ENCODE measurements at regions not wholly inside any gene's neighbourhood (a gene's known extent, or its start where the extent isn't known, plus 50 kb on each side); places are given as distances from the start of the nearest gene placed in this dataset.

DNA sequence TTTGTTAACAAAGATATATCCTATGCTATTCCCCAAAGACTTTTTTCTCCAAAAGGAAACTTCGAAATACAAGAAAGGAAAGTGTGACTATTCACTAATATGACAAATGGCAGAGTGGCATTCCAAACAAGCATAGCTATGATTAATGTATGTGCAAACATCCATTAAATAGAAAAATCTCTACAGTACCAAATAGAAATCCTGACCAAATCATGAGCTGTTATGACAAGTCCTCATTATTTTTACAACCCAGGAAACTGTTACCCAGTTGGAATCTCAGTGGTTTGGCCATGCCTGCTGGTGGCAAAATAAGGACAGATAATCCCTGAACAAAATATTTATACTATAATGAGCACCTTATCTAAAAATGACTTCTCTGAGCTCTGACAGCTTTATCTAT lies 202.1 kb downstream of the SEC23A start:
- no peak for DNase-seq

DNA sequence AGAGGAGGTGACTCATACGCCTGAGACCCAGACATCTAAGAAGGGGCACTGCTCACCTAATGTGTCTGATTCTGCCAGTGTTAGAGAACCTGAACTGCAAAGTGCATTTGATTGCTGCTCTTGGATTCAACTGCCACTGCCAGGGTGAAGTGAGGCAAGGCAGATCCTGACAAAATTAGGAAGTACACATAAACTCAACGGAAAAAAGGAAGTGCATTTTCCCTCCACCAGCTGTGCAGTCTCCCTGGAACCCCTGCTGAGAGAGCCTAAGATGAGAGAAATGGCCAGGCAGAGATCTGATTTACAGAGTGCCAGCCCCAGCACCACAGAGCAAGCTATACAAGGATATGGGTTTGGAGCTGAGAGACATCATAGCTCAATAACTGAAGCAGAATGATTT lies 215.3 kb downstream of the SEC23A start:
- DNase-seq = no peak

DNA sequence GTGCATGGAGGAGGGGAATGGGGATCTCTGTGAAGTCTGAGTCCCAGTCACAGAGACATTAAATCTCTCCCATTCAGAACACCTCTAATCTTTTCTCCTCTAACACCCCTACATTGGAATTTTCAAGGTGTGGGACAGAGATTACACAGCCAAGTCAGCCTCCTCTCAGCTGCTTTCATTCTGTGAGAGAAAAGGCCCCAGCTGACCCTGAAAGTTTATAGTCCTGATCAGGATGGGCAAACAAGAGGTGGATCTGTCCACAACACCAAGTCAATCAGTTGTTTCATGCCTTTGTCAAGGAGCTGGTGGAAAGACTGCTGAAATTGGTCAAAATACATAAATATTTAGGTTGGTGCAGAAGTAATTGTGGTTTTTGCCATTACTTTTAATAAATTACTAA lies 218.9 kb downstream of the SEC23A start:
- DNase-seq = no peak

DNA sequence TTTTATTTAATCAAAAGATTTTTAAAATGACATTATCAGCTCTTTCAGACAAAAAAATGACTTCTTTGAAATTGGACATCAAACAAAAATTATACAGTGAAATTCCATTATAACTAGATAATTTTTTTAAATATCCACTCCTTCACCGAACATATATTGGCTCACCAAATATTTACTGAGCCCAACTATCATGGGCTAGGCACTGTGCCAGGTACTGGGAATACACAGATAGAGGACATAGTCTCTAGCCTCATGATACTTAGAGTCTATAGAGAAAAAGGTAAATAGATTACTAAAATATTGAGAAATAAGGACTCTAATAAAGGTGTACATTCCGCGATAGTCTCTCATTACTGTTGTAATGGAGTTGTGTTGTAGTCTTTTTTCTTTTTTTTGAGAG lies 219.9 kb downstream of the SEC23A start:
- DNase-seq = no peak

DNA sequence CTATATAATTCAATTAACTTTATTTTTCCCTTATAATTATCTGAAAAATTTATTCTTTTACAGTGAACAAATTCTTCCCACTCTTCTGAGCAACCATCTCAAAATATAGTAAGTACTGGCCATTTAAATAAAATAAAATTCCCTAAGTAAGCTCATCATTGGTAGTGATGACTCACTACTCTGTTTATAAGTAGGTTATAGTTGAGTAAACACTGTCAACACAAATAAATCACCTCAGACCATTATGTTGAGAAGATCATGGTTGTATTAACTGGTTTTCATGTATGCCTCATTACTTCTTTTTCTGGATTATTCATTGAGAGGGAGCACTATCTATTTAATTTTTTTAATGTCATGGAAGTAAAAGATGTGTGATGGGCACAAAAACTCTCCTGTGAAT lies 220.5 kb downstream of the SEC23A start:
- DNase-seq = no peak

DNA sequence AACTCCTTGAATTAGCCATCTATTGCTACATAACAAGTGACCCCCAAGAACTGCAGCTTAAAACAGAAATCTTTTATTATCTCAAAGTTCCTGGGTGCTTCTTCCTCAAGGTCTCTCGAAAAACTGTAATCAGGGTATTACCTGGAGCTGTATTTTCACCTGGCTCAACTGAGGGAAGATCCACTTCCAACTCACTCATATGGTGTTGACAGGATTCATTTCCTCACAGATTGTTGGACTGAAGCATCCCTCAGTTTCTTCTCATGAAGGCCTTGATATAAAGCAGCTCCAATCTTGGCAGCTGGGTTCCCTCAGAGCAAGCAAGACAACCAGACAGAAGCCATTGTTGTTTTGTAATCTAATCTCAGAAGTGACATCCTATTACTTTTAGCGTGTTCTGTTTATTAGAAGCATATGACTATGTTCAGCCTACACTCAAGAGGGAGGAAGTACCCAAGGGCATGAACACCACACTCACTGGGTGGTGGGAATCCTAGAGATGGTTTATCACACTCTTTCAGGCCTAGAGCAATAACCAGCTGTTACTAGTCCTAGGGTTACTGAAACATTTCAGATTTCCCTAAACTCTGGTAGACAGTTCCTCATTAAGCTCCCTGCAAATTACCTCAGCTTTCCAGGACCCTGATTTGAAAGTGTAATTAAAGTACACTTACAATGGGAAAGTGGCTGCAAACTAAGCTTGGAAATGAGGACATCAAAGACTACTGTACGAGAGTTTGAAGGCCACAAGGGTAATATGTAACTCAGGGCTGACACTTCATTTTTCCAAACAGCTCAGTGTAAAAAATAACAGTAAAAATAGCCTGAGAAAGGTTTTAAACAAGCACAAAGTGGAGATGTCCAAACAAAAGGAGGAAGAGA lies 222.2 kb downstream of the SEC23A start:
- DNase-seq = no peak

DNA sequence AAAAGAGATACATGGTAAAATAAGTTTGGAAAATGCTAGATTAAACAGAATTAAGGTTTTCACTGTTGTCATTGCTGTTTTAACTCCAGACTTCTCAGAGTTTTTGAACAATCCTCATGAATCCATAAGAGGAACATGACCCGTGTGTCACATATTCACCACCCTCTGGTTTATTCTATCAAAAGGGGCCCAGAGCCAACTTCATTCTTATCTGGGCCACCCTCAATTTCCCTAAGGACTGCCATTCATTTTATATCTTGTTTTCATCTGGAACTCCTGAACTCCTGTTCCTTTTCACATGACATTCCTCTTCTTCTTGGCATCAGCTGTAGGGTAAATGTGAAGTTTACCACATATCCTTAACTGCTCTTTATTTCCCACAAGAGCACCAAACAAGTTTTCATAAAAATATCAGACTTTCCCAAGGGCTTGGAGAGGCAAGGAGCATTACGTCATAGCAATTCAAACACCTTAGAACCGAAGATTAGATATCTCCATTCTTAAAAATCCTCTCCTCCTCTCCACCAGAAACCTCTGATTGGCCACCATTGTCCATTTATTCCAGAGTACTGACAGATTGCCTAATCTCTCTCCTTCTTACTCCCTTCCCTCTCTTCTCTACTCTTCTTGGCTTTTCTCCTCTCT lies 225.2 kb downstream of the SEC23A start:
- DNase-seq = no peak

DNA sequence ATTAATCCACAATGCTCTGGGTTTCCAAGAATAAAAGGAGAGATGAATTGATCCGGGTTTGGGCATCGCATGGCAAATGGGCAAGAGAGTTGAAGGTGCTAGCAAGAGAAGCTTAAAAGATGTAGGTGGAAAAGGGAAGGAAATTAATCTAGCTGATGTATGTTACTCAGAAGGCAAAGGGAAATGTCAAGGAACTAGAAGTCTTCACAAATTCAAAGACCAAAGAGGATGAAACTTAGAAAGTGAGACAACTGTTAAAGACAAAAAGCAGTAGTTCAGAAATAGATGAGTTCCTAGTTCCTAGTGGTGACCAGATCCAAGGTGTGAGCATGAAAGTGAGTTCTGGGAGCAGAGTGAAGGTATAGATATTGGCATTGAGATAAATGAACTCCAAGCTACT lies 228.3 kb downstream of the SEC23A start:
- no peak for DNase-seq

DNA sequence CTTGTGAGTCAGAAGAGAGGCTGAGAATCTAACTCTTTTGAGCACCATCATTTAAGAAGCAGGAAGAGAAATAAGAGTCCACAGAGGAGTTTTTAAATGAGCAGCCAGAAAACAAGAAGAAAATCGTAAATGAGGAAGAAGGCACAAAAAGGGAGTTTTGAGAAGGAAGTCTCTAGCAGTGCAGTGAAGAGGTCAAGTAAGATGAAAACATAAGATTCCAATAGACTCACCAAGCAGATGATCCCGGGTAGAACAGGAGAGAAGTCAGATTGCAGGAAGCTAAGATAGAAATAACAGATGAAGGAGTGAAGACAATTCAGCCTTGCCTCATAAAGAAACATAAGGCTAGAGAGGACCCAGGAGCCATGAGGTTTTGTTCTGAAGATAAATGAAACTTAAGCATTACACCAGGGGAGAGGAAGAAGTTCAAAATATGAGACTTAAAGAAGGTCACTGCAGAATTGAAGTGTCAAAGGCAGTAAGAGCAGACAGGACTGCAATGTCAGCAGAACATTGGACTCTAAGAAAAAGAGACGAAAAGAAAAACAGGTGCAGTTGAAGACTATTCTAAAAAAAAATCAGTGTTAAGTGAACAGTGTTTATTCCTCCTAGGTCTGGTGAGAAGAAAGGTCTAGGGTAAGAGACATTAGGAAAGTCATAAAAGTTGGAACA lies 229.0 kb downstream of the SEC23A start:
- no peak for DNase-seq

DNA sequence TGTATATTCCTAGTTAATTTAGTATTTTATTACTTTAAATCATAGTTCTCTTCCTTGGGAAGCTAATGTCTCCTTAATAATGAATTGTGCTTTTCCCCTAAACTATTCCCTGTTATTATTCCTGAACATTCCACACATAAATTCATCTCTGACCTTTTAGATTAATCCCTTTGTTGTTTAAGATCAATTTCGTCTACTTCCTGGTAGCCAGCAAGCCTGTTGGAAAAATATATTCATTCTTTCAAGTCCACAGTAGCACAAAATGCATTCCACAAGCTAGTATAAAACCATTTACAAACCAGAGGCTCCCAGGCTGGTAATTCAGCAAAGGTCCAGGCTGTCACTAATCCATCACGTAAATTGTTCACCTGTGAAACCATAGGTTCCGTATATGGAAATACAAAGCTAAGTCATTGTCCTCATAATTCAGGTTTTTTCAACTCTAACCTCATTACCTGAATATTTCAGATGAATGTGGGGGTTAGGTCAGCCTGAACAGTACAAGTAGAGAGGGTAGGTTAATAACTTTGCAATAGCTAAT lies 232.7 kb downstream of the SEC23A start:
- no peak for DNase-seq

DNA sequence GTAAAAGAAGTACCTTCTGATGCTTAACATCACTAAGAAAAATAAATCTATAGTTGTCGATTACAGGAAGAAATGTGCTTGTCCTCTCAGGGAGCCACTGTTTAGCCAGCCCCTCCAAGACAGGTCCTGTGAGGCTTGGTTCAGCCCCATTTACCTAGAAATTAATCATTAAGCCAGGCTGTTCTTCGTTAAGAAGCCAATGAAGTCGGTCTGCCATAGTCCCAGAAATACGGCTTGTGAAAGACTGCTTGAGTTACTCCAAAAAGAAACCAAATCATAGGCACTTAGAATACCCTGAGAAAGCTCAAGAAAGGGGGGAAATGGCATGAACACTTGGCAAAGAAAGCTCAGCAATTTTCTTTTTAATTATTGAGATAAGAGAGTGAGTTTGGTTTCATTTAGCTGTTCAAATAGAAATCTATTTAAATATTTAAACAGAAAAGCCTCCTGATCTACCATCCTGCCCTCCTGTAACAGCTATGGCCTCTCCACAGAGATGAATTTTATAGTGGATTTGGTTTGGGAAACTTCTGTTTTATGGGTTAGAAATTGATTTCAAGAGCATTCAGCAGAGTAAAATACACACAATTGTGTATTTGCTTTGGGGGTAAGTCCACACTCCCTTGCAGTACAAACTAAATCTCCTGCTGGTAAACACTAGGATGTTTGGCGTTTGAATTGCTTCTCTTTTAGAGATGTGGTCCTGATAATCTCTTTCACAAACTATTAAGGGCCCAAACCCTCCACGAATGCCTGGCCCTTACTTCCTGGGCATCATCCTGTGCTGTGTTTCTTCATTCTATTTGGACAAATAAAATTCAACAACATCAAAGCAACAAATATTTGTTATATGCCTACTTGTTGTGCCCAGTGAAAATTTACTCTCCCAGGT lies 234.4 kb downstream of the SEC23A start:
- no peak for DNase-seq

DNA sequence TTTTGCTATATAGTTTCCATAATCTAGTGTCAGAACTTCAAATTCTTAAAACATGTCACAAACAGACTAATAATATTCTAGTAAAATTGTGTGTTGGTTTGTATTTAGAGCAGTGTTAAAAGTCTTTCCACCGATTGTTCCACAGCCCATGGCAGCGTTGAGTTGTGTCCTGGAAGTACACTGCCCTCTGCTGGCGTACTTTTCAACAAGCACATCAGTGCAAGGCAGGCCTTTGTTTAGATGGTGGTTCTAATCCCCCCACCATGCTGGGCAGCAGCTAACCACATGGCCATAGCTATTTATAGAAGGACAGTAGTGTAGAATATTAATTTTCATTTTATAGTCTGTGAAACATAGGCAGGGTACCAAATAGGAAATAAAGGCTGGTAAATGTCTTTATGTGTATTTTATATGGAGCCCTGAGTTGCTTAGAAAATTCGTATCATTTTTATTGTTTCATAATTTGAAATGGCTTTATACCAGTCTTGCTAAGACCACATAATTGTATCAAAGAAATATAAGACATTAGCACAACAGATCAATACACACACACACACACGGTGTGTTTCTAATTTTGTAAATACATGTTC lies 235.4 kb downstream of the SEC23A start:
- DNase-seq = no peak

DNA sequence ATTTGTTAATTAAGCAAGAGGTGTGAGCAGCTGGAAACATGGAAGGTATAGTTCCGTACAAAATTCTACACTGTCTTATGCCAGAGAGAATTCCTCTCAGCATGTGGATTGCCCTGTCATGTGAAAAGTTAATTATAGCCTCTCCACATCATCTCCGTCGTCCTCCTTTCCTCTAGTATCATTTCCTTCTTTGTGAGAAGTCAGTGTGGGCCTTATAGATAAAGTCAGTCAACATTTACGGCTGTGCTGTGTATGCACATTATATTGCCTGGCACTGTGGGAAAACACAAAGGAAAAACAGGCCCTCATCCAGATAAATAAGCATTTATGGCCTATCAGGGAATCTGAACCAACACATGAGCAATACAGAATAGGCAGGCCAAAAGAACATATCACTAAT lies 236.6 kb downstream of the SEC23A start:
- no peak for DNase-seq

DNA sequence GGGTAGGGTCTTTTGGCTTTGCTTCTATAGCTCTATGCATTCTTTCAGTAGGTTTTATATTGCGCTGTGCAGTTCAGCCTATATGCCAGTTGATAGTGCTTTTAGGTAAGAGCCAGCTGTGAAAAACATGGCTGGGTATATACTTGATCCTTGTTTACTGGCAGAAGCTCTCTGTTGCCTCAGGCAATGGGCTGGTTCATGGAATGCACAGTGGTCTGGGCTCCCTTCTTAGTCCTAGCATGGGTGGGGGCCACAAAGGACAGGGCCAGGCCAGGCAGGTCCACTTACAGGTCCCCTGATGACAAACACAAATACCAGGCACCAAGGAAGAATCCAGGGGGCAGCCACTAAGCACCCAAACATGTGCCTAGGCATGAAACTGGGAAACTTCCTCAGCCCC lies 240.7 kb downstream of the SEC23A start:
- DNase-seq = no peak

DNA sequence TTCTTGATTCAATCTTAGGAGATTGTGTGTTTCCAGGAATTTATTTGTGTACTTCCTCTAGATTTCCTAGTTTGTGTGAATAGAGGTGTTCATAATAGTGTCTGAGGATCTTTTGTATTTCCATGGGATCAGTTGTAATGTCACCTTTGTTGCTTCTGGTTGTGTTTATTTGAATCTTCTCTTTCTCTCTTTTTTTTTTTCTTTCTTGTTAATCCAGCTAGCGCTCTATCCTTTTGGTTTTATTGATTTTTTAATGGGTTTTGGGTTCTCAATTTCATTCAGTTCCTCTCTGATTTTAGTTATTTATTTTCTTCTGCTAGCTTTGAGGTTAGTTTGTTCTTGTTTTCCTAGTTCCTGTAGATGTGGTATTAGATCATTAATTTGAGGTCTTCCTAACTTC lies 242.5 kb downstream of the SEC23A start:
- no peak for DNase-seq

DNA sequence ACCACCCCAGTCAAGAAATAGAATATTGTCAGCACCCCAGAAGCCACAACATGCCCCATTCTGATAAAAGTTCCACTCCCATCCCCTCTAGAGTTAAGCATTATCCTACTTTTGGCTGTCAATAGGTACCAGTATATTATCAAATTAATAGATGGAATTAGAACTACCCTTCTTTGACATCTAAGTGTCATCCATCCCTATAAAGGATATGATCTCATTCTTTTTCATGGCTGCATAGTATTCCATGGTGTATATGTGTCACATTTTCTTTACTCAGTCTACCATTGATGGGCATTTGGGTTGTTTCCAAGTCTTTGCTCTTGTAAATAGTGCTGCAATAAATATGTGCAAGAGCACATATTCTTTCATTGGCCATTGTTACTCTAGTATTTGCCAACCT lies 246.2 kb downstream of the SEC23A start:
- no peak for DNase-seq

DNA sequence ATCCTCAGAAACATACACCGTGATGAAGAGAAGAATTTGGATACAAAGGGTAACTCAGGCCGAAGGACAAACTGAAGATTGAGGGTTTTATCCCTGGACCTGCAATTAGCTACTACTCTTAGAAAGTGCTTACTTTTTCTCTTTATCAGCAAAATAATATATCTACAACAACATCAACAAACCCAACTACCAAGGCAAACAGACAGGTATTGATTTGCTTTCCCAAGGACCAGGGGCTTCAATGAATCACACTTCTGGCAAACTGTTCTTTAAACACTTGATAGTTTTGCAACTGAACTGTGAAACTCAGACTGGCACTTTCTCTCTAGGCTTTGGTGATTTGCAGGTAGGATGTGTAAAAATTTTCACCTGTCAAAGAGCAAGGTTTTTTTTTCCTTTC lies 247.5 kb downstream of the SEC23A start:
- no peak for DNase-seq

DNA sequence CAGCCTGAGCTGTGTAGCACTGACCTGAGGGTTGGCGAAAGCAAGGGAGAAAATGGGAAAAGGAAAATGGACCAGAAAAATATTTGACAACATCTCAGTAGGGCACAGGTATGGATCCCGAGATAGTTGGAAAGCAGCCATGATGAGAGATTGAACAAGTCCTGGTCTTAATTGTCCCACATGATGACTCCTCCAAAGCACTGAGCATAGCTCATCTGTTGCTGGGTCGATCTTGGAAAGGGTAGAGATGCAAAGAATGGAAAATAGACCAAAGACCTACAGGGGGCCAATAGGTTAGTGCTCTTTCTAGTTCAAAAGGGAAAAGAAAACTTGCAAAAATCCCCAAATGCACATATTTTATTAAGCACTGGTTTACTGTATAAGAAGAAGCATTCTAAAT lies 251.9 kb downstream of the SEC23A start:
- DNase-seq = no peak

DNA sequence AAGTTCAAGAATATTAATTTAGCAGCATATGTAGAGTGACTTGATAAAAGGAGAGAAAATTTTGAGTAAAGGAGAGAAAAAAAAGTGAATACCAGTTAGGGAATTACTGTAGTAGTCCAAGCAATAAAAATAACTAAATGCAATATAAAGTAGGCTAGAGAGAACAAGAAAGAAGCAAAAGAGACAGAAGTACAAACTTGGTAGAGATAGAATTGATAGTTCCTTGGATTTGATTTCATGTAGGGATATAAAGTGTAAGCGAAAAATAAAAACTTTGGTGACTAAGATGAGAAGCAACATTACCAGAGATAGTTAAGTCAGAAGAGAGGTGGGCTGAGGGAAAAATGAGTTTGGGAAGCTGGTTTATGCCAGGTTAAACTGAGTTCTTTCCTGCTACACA lies 252.4 kb downstream of the SEC23A start:
- no peak for DNase-seq

DNA sequence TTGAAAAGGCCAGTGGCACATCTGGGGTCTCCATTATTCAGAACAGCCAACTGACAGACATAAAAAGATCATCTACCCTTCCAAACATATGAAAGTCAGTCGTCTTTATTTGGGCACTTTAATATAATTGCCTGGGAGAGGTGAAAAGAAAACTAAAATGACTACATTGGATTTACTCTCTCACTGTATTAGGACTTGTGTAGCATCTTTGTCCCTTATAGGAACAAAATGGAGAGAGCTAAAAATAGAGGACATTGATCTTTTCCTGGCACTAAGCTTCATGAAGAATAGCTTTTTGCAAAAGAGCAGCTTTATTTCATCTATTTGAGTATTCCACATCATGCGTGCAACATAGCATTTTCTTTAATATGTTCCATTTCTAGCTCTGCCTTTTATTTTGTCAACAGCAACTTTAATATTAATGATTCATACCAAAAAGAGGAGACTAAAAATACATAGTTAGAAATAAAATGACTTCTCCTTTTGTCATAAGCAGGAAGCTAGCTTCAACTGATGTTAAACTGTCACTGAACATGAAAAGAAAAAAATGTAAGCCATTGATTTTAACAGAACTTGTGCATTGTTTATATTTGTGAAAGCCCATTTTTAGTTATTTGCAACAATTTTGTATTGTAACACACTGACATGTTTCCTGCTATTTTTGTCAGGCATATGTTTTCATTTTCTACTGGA lies 254.6 kb downstream of the SEC23A start:
- no peak for DNase-seq

DNA sequence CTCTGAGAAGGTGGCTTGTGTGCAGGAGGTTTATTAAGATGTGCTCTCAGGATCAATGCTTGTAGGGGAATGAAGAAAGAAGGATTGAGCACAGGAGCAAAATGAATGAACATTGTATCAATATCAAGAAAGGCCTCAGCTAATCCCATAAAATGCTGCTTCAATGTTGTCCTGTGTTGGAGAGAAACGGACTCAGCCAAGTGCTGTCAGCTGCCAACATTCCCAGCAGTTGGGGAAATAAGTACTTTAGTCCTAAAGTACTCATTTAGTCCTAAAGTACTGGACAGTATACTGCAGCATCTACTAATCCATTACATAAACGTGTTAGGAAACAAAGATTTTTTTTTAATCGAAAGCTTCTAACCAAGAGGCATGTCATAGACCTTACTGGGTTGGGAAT lies 255.9 kb downstream of the SEC23A start:
- no peak for DNase-seq

Measured in cerebellar nuclear complex (tissue), 1 donor.